ENCODE measurements at regions not wholly inside any gene's neighbourhood (a gene's known extent, or its start where the extent isn't known, plus 50 kb on each side); places are given as distances from the start of the nearest gene placed in this dataset.

- Histone ChIP-seq H4K20me1 (ENCODE audit: control insufficient read depth, insufficient read depth, insufficient read length) (no peaks in the 10 kb centered on the region), H3K9ac (ENCODE audit: extremely low read depth, insufficient read length, low read length) (no peak overlapping the region), H3K4me2 (ENCODE audit: insufficient read depth, insufficient read length, low read length) (no peak overlapping the region), H2BK5ac (ENCODE audit: insufficient read length, low read length) (no peak overlapping the region), H4K91ac (ENCODE audit: insufficient read length, low read depth, low read length) (no peak overlapping the region), H4K5ac (ENCODE audit: insufficient read length, low read depth, low read length) (no peak overlapping the region), H3K27me3 (ENCODE audit: insufficient read depth, low read length) (peaks cover 2% of the 10 kb centered on the region; the same call in 1 of the 2 replicates), H3K79me1 (ENCODE audit: insufficient read depth, low read depth, low read length, poor library complexity, severe bottlenecking) (no peaks in the 10 kb centered on the region), H3K4me1 (ENCODE audit: insufficient read depth, low read length) (peaks cover 4% of the 10 kb centered on the region; the same call in 1 of the 2 replicates), H3K56ac (ENCODE audit: insufficient read length, low read depth, low read length) (no peak overlapping the region), H3T11ph (ENCODE audit: low read length) (no peak overlapping the region), H2BK120ac (ENCODE audit: low read depth, low read length, poor library complexity, severe bottlenecking) (no peak overlapping the region), H4K8ac (replicated peaks; ENCODE audit: insufficient read length, low read depth, low read length) (no peak overlapping the region), H3K79me2 (ENCODE audit: insufficient read depth, low read length) (no peaks in the 10 kb centered on the region), H3K18ac (ENCODE audit: insufficient read length, low read depth, low read length) (no peak overlapping the region), H3K23ac (ENCODE audit: insufficient read length, low read depth, low read length) (no peak overlapping the region), H3K23me2 (ENCODE audit: insufficient read length, low read depth, low read length, poor library complexity, severe bottlenecking) (no peaks in the 10 kb centered on the region), H3K14ac (ENCODE audit: insufficient read depth, low read length) (no peak overlapping the region), H3K27ac (ENCODE audit: insufficient read length, low read depth, low read length) (no peak overlapping the region), H3K4ac (ENCODE audit: low read depth, low read length) (no peak overlapping the region), H2BK12ac (ENCODE audit: insufficient read length, low read depth, low read length) (no peak overlapping the region), H2BK20ac (ENCODE audit: low read depth, low read length, poor library complexity, severe bottlenecking) (no peak overlapping the region), H2BK15ac (ENCODE audit: low read depth, low read length) (no peak overlapping the region), H2AK5ac (ENCODE audit: insufficient read length, low read length) (no peak overlapping the region), H2AFZ (ENCODE audit: low read length) (no peak overlapping the region), H3K9me3 (ENCODE audit: control insufficient read depth, low read depth, low read length) (no peaks in the 10 kb centered on the region)
- H3K4me1 Mint-ChIP-seq = peaks cover 24 to 27% of the 10 kb centered on the region in 2 experiments
- TF ChIP-seq CTCF (conservative IDR thresholded peaks at IDR 0.05) = no peak
- H3K9me3 Mint-ChIP-seq = no peaks in the 10 kb centered on the region
- no peaks in the 10 kb centered on the region for H3K36me3 Mint-ChIP-seq (ENCODE audit: insufficient read depth in 1 of 3, low read depth in 3 of 3)
- no peak overlapping the region for H3K4me3 Mint-ChIP-seq
- no peak overlapping the region for H3K27ac Mint-ChIP-seq
- peaks cover 8% of the 10 kb centered on the region for H3K27me3 Mint-ChIP-seq (ENCODE audit: low read depth)
- no peak for DNase-seq
- WGBS (ENCODE audit: extremely low coverage, insufficient read length, low lambda C conversion rate) = no CpG with 5 or more reads among the region's 3 CpGs
Observed at GRCh38 chr19:28322945-28323344, 890.0 kb downstream of the UQCRFS1 start.
